NCI-H82 treated with DMSO at 0.1 percent for 48 hours (cell line): ENCODE measurements at regions not wholly inside any gene's neighbourhood (a gene's known extent, or its start where the extent isn't known, plus 50 kb on each side); places are given as distances from the start of the nearest gene placed in this dataset.

Experiments used
- DNase-seq: peaks from one replicate; lab custom pipeline; 2025; ENCODE audit not compliant: unreplicated experiment; lab: John Stamatoyannopoulos, UW

GRCh38 chr2:16128746-16129610 lies 188.6 kb downstream of the MYCN start:
- no peak for DNase-seq

DNA sequence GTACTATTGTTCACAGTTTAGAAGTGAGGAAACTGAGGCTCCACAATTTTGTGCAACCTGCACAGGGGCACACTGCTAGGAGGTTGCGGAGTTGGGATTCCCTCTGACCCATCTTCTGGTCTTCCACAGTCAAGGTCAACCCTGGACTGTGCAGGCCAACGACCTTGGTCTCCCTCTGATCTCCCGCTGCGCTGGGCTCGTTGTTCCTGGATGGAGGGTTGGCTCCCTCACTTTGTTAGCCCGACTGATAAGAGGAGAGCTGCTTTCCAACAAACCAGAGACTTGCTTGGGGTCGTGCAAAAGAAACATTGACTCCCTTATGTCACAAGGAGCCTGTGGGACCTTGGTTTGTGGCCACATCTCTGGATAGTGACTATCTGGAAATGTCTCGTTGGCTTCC lies 187.6 kb downstream of the MYCN start:
- DNase-seq: no peak

- no peak for DNase-seq
Measured at GRCh38 chr2:16127276-16127940, 187.1 kb downstream of the MYCN start.

GRCh38 chr2:16126517-16127275 lies 186.3 kb downstream of the MYCN start:
- no peak for DNase-seq

DNA sequence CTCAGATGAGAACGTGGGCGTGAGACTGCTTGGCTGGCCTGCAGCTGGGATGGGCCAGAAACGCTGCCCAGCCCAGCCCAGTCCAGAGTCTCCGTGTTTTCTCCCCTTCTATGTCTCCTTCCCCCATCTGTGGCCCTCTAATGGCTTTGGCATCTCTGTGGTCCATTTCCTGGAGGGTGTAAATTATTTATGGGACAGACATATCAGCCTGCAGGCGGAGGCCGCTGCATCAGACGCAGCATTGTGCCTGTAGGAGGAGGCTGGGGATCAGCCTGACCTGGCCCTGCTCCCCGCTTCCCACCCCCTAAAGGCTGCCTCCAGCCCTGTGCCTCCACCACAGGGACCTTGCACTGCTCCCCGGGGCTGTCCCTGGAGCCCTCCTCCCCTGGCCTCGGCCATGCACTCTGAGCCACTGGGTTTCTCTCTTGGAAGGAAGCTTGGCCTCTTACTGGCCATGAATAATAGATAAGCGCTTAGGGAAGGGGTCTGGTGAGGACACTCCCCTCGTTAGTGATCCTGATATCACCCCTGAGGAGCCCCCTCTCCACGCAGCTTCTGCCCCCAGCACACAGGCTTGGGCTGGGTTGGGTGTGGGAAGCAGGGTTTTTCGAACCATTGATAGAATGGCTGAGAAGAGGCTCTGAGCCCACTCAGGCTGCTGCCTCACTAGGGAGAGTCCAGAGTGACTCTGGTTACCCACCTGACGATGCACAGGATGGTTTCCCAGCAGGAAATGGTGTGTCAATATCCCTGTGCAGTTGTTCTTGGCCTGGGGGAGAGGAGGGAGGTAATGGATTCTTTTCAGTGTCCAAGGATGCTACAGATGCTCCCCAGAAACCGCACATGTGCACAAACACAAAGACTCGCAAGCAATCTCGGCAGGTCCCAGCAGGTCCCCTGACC lies 185.5 kb downstream of the MYCN start:
- DNase-seq: no peak

- DNase-seq: no peak
Measured at GRCh38 chr2:16124881-16125613, 184.7 kb downstream of the MYCN start.

GRCh38 chr2:16123856-16124780 lies 183.8 kb downstream of the MYCN start:
- DNase-seq: no peak

- no peak for DNase-seq
Measured at GRCh38 chr2:16123421-16123820, 183.1 kb downstream of the MYCN start.

- DNase-seq: no peak
Measured at GRCh38 chr2:16122556-16122955, 182.2 kb downstream of the MYCN start.

GRCh38 chr2:16121986-16122390 lies 181.6 kb downstream of the MYCN start:
- DNase-seq: no peak

GRCh38 chr2:16121231-16121985 lies 181.1 kb downstream of the MYCN start:
- no peak for DNase-seq

DNA sequence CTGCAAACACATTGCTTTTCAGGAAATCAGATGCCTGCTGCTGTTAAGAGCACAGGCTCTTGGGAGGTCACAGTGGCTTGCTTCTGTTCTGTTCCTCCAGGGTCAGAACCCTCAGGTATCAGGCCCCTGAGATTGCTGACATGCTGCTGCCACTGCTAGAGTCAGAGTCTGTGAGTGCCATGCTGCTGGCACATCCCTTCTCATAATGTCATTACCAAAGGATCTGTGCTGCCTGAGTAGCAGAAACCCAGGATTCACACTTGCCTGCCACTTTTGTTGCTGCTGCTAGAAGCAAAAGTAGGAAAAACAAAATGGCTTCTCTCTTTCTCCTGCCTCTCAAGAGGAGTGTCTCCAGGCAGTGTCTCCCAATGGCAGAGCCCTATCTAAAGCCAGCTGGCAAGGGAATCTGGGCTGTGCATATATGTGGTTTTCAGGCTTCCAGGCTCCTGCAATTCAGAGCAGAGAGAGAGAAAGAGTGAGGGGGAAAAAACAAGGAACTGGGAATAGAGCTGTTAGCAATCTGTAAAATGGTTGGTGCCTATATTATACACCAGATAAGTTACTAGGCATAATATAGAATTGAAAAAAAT lies 180.3 kb downstream of the MYCN start:
- DNase-seq: no peak

- DNase-seq: no peak
Measured at GRCh38 chr2:16119741-16120140, 179.4 kb downstream of the MYCN start.

- no peak for DNase-seq
Measured at GRCh38 chr2:16118611-16119590, 178.6 kb downstream of the MYCN start.

DNA sequence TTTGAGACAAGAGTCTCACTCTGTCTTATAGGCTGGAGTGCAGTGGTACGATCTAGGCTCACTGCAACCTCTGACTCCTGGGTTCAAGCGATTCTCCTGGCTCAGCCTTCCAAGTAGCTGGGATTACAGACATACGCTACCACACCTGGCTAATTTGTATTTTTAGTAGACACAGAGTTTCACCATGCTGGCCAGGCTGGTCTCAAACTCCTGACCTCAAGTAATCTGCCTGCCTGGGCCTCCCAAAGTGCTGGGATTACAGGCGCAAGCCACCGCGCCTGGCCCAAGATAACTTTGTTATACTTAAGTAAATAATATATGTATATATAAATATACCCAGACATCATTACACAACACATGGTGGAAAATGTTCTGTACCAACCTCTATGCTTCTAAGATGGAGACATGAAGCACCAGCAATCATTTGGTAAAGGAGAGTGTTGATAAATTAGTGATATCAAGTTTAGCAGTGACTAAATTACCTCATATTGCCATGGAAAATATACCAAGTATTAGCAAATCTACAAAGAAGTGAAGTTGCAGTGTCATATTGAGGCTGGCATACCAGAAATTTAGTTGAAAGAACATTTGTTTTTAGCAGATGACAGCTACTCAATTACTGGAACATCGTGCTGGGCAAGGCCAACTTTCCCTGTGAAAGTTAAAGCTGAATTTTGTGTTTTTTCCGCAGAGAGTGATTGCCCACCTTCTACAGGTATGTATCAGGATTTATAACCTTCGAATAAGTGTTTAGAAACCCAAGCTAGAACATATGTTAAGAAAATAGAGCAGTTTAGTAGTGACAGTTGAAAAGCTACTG lies 177.7 kb downstream of the MYCN start:
- DNase-seq: no peak
